HCT116 (cell line): ENCODE measurements at regions not wholly inside any gene's neighbourhood (a gene's known extent, or its start where the extent isn't known, plus 50 kb on each side); places are given as distances from the start of the nearest gene placed in this dataset.

Experiments
- CTCF ChIP-seq, 3 experiments: fragments of 200-600 bp in 1 of 3; sonication (generic) in 1 of 3; IDR thresholded peaks in 2 of 3; conservative IDR thresholded peaks in 1 of 3; 2 replicates each; pipeline ENCODE4 v1.5.1; 2012 to 2017; ENCODE audit warnings: low read depth in 2 of 3, low read length in 2 of 3, antibody characterized with exemption in 1 of 3, borderline replicate concordance in 1 of 3, control low read depth in 1 of 3, mild to moderate bottlenecking in 1 of 3, mixed read lengths in 1 of 3, mixed run types in 1 of 3, moderate library complexity in 1 of 3; ENCODE audit not compliant: insufficient read depth in 1 of 3
- EGR1 ChIP-seq: IDR thresholded peaks from 2 replicates; pipeline ENCODE4 v1.6.1; 2012; ENCODE audit warnings: low read depth
- EZH2 ChIP-seq: fragments of 200-600 bp; sonication (generic); IDR thresholded peaks from 2 replicates; pipeline ENCODE4 v1.6.1; 2017; ENCODE audit warnings: antibody characterized with exemption, mixed run types
- YY1 ChIP-seq: IDR thresholded peaks from 2 replicates; pipeline ENCODE4 v1.6.1; 2011; ENCODE audit warnings: low read length, low read depth, moderate library complexity, mild to moderate bottlenecking; ENCODE audit not compliant: insufficient replicate concordance; ENCODE audit errors: extremely low read depth
- TF ChIP-seq, protein P1 (sequence below): IDR thresholded peaks from 2 replicates; pipeline ENCODE4 v1.6.1; 2012
- TF ChIP-seq, protein P2 (sequence below): IDR thresholded peaks from 2 replicates; pipeline ENCODE4 v1.6.1; 2012

- no peak for TF ChIP-seq YY1
- TF ChIP-seq EGR1, result no peak
- no peak for TF ChIP-seq EZH2
- TF ChIP-seq, protein P1, sequence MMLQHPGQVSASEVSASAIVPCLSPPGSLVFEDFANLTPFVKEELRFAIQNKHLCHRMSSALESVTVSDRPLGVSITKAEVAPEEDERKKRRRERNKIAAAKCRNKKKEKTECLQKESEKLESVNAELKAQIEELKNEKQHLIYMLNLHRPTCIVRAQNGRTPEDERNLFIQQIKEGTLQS, result no peak
- no peak for TF ChIP-seq CTCF (IDR thresholded peaks at IDR 0.05 in 2 of 3, conservative IDR thresholded peaks at IDR 0.05 in 1 of 3; ENCODE audit: borderline replicate concordance in 1 of 3, insufficient read depth in 1 of 3, low read depth in 2 of 3, low read length in 2 of 3)
- TF ChIP-seq, protein P2, sequence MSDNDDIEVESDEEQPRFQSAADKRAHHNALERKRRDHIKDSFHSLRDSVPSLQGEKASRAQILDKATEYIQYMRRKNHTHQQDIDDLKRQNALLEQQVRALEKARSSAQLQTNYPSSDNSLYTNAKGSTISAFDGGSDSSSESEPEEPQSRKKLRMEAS, result no peak
These were observed 585.9 kb upstream of the NRP1 start for GRCh38 chr10:33920351-33920750.
